ENCODE measurements at regions not wholly inside any gene's neighbourhood (a gene's known extent, or its start where the extent isn't known, plus 50 kb on each side); places are given as distances from the start of the nearest gene placed in this dataset.

DNA sequence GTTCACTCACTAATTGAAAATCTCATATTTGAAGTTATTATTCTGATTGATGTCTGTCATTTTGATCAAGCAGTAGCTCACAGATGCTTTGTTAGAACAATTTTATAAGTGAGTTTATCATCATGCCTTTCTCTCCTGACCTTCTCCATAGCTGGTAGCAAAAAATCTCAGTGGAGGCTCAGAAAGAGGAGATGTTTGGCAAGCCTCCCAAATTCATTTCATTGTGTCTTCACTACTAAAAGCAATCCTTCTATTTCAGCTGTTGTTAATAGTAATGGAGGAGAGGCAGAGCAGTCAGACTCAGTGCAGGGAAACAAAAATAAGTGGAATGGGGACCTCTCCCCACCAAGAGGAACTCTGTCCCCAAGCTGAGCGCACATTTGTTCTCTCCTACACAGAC is 2127.8 kb upstream of the CELF4 start:
- 100% methylated on average over 1 of the region's 1 CpG for WGBS

DNA sequence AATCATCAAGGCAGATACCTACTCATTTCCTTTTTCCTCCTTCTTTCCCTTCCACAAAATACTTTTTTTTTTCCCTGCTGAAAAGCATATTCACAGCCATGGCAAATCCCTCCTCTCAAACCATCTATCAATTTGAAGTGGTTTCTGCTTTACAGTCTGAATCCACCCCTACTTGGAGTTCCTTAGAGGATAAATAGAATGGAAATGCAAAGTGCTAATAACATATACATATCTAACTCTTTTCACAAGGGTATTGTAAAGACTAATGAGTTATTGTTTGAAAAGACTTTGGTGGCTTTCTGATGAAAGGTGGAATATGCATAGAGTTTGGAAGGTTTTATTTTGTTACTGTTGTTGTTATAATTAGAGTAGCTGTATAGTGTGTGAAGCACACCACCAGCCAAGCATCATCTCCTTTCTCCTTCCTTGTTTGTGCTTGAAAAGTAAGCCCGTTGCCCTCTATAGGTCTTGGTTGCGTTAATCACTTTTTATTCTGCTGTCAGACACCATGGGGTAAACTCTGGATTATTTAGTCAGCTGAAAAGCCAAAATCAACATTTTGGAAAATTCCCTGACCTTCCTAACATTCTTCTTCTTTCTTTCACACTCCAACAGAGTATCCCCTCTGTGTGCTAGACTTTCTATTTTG is 2126.9 kb upstream of the CELF4 start:
- no peak overlapping the region for H3K27ac ChIP-seq (ENCODE audit: low read depth in 1 of 2, low read length in 1 of 2)
- H3K27me3 ChIP-seq (ENCODE audit: control insufficient read depth in 2 of 2, insufficient read depth in 1 of 2, low read length in 1 of 2), result no peaks in the 10 kb centered on the region
- no peak overlapping the region for H3K4me3 ChIP-seq (ENCODE audit: low read length in 2 of 2)
- no peak for DNase-seq (ENCODE audit: low read depth in 6 of 9, low spot score in 9 of 9)
- WGBS, result 94% methylated on average over 2 of the region's 2 CpGs
- no peaks in the 10 kb centered on the region for H3K9me3 ChIP-seq (ENCODE audit: control insufficient read depth in 2 of 2, insufficient read depth in 1 of 2, low read length in 1 of 2)
- no peaks in the 10 kb centered on the region for H3K4me1 ChIP-seq (ENCODE audit: control insufficient read depth in 2 of 2, insufficient read depth in 2 of 2, low read length in 2 of 2)
- H3K36me3 ChIP-seq (ENCODE audit: control insufficient read depth in 2 of 2, insufficient read depth in 2 of 2, low read length in 1 of 2), result no peaks in the 10 kb centered on the region

More for the DNA sequence above, 2127.8 kb upstream of the CELF4 start:
- no peaks in the 10 kb centered on the region for H3K27me3 ChIP-seq (ENCODE audit: control insufficient read depth in 2 of 2, insufficient read depth in 1 of 2, low read length in 1 of 2)
- H3K27ac ChIP-seq (ENCODE audit: low read depth in 1 of 2, low read length in 1 of 2), result no peak overlapping the region
- H3K4me1 ChIP-seq (ENCODE audit: control insufficient read depth in 2 of 2, insufficient read depth in 2 of 2, low read length in 2 of 2), result no peaks in the 10 kb centered on the region
- DNase-seq (ENCODE audit: low read depth in 6 of 9, low spot score in 9 of 9), result no peak
- no peak overlapping the region for H3K4me3 ChIP-seq (ENCODE audit: low read length in 2 of 2)
- no peaks in the 10 kb centered on the region for H3K36me3 ChIP-seq (ENCODE audit: control insufficient read depth in 2 of 2, insufficient read depth in 2 of 2, low read length in 1 of 2)
- no peaks in the 10 kb centered on the region for H3K9me3 ChIP-seq (ENCODE audit: control insufficient read depth in 2 of 2, insufficient read depth in 1 of 2, low read length in 1 of 2)

DNA sequence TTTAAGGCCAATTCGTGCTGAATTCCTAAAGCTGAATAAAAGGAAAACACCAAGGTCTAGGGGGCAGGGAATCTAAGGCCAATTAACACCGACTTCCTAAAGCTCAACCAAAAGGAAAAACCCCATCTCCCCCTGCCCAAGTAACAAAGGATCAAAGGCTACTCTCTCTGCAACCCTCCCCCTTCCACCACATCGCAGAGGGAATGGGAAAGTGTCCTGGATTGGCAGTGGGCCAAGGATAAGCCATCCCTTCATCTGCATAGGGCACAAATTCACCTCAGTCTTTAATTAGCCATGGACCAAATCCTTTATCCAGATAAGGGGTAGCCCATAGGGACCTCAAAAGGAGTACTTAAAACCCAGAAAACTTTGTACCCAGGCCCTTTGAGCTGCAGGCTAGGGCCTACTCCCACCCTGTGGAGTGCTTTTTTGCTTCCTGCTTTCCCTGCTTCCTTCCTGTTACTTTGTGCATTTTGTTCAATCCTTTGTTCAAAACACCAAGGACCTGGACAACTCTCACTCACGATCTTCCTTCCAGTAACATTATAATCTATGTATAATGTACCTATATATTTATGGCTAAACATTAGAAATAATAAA is 2119.8 kb upstream of the CELF4 start:
- H3K4me3 ChIP-seq (ENCODE audit: low read length in 2 of 2), result no peak overlapping the region
- no peak for DNase-seq (ENCODE audit: low read depth in 6 of 9, low spot score in 9 of 9)
- no peaks in the 10 kb centered on the region for H3K27me3 ChIP-seq (ENCODE audit: control insufficient read depth in 2 of 2, insufficient read depth in 1 of 2, low read length in 1 of 2)
- H3K27ac ChIP-seq (ENCODE audit: low read depth in 1 of 2, low read length in 1 of 2), result no peak overlapping the region
- no peaks in the 10 kb centered on the region for H3K9me3 ChIP-seq (ENCODE audit: control insufficient read depth in 2 of 2, insufficient read depth in 1 of 2, low read length in 1 of 2)
- H3K4me1 ChIP-seq (ENCODE audit: control insufficient read depth in 2 of 2, insufficient read depth in 2 of 2, low read length in 2 of 2), result no peaks in the 10 kb centered on the region
- 91% methylated on average over 4 of the region's 4 CpGs for WGBS
- no peaks in the 10 kb centered on the region for H3K36me3 ChIP-seq (ENCODE audit: control insufficient read depth in 2 of 2, insufficient read depth in 2 of 2, low read length in 1 of 2)

DNA sequence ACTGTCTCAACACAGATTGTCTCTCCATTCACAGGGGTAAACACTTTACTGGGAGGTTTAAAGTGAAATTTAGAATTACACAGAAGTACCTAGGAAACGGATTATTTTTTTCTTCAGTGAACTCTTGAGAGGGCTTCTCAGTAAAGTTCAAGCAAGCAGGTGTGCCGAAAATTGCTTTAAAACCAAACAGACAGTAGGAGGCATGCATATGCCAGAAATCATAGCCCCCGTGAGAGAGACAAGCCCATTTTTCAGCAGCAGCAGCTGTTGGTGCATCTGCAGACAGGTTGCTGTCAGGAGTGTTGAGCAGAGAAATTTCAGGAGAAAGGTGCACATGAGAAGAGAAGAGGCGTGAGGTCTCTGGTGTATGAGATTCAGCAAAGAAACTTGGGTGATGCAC is 2115.5 kb upstream of the CELF4 start:
- DNase-seq (ENCODE audit: low read depth in 6 of 9, low spot score in 9 of 9), result peak in 1 of 9 donors; percentile 1
- 94% methylated on average over 4 of the region's 4 CpGs for WGBS
- no peaks in the 10 kb centered on the region for H3K27me3 ChIP-seq (ENCODE audit: control insufficient read depth in 2 of 2, insufficient read depth in 1 of 2, low read length in 1 of 2)
- no peaks in the 10 kb centered on the region for H3K9me3 ChIP-seq (ENCODE audit: control insufficient read depth in 2 of 2, insufficient read depth in 1 of 2, low read length in 1 of 2)
- H3K4me1 ChIP-seq (ENCODE audit: control insufficient read depth in 2 of 2, insufficient read depth in 2 of 2, low read length in 2 of 2), result no peaks in the 10 kb centered on the region
- H3K4me3 ChIP-seq (ENCODE audit: low read length in 2 of 2), result no peak overlapping the region
- H3K27ac ChIP-seq (ENCODE audit: low read depth in 1 of 2, low read length in 1 of 2), result no peak overlapping the region
- no peaks in the 10 kb centered on the region for H3K36me3 ChIP-seq (ENCODE audit: control insufficient read depth in 2 of 2, insufficient read depth in 2 of 2, low read length in 1 of 2)

DNA sequence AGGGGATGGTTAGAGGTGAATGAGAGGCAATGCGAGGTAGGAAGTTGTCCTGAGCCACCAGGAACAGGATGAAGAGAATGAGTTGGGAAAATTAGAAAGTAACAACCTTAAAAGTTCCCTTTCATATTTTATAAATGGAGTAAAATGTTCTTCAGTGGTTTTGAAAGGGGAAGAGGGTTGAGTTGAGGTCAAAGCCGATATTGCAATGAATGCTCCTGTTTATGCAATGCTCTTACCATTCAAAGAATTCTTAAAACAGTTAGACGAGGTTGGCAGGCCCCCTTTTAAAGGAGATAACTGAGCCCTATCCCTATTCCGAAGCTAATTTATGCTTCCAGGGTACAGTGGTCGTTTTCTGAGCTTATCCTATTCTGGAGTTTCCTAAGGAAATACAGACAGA is 2110.3 kb upstream of the CELF4 start:
- WGBS, result 94% methylated on average over 5 of the region's 5 CpGs
- Histone ChIP-seq H3K4me3 (ENCODE audit: low read length in 2 of 2) (no peak overlapping the region), H3K4me1 (ENCODE audit: control insufficient read depth in 2 of 2, insufficient read depth in 2 of 2, low read length in 2 of 2) (no peaks in the 10 kb centered on the region), H3K9me3 (ENCODE audit: control insufficient read depth in 2 of 2, insufficient read depth in 1 of 2, low read length in 1 of 2) (no peaks in the 10 kb centered on the region), H3K27me3 (ENCODE audit: control insufficient read depth in 2 of 2, insufficient read depth in 1 of 2, low read length in 1 of 2) (no peaks in the 10 kb centered on the region), H3K36me3 (ENCODE audit: control insufficient read depth in 2 of 2, insufficient read depth in 2 of 2, low read length in 1 of 2) (no peaks in the 10 kb centered on the region), H3K27ac (ENCODE audit: low read depth in 1 of 2, low read length in 1 of 2) (no peak overlapping the region)
- DNase-seq (ENCODE audit: low read depth in 6 of 9, low spot score in 9 of 9), result no peak

DNA sequence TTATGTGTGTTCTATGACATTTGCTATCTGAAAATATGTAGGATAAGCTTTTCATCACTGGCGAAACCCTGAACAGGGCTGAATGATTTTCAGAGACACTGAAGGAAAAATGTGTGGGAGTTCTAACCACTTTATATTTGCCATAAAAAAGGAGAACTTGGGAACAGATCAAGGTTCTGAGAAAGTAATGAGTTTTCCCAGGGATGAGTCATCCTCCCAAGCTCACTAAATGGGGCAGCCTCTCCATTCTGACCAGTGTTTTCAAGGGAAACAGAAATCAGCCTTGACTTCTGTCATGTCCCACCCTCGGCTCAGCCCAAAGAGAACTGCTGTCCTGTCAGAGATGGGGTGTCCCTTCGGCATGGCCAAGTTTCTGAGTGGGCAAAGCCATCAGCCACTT is 2109.8 kb upstream of the CELF4 start:
- Histone ChIP-seq H3K9me3 (ENCODE audit: control insufficient read depth in 2 of 2, insufficient read depth in 1 of 2, low read length in 1 of 2) (no peaks in the 10 kb centered on the region), H3K27ac (ENCODE audit: low read depth in 1 of 2, low read length in 1 of 2) (no peak overlapping the region), H3K4me1 (ENCODE audit: control insufficient read depth in 2 of 2, insufficient read depth in 2 of 2, low read length in 2 of 2) (no peaks in the 10 kb centered on the region), H3K36me3 (ENCODE audit: control insufficient read depth in 2 of 2, insufficient read depth in 2 of 2, low read length in 1 of 2) (no peaks in the 10 kb centered on the region), H3K4me3 (ENCODE audit: low read length in 2 of 2) (no peak overlapping the region), H3K27me3 (ENCODE audit: control insufficient read depth in 2 of 2, insufficient read depth in 1 of 2, low read length in 1 of 2) (no peaks in the 10 kb centered on the region)
- WGBS, result 96% methylated on average over 3 of the region's 3 CpGs
- no peak for DNase-seq (ENCODE audit: low read depth in 6 of 9, low spot score in 9 of 9)

DNA sequence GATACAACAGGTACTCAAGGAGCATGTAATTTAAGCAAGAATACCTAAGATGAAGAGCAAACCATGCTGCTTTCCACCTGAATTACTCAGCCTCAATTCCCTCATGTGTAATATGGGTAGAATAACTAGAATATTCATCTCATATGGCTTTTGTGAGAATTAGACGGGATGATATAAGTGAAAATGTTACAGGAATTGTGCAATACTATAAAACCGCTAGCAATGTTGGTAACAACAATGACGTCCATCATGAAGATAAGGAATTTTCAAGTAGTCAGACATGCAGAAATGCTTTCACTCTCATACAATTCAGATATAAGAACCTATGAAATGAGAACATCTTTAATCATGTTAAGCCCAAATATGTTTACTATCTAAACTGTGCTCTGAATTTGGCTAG is 2106.6 kb upstream of the CELF4 start:
- Histone ChIP-seq H3K9me3 (ENCODE audit: control insufficient read depth in 2 of 2, insufficient read depth in 1 of 2, low read length in 1 of 2) (no peaks in the 10 kb centered on the region), H3K4me1 (ENCODE audit: control insufficient read depth in 2 of 2, insufficient read depth in 2 of 2, low read length in 2 of 2) (no peaks in the 10 kb centered on the region), H3K27me3 (ENCODE audit: control insufficient read depth in 2 of 2, insufficient read depth in 1 of 2, low read length in 1 of 2) (no peaks in the 10 kb centered on the region), H3K4me3 (ENCODE audit: low read length in 2 of 2) (no peak overlapping the region), H3K27ac (ENCODE audit: low read depth in 1 of 2, low read length in 1 of 2) (no peak overlapping the region), H3K36me3 (ENCODE audit: control insufficient read depth in 2 of 2, insufficient read depth in 2 of 2, low read length in 1 of 2) (no peaks in the 10 kb centered on the region)
- no peak for DNase-seq (ENCODE audit: low read depth in 6 of 9, low spot score in 9 of 9)
- 96% methylated on average over 3 of the region's 3 CpGs for WGBS

DNA sequence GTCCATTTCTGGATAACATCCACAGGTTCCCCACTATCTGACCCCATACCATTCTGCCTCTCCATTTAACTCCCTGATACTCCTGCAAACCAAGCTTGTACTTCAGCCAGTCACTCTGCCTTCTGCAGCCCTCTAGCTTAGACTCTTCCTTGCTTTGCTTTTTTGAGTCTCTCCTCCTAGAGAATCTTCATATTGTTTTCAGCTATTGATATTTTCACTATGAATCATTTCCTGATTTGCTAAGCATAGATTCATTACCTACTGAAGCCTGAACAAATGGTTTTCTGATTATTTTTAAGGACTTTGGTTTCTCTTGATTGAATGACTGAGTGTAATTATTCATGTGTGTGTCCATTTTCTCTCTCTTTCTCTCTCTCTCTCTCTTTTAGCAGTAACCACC is 2102.3 kb upstream of the CELF4 start:
- Histone ChIP-seq H3K9me3 (ENCODE audit: control insufficient read depth in 2 of 2, insufficient read depth in 1 of 2, low read length in 1 of 2) (no peaks in the 10 kb centered on the region), H3K27me3 (ENCODE audit: control insufficient read depth in 2 of 2, insufficient read depth in 1 of 2, low read length in 1 of 2) (no peaks in the 10 kb centered on the region), H3K27ac (ENCODE audit: low read depth in 1 of 2, low read length in 1 of 2) (no peak overlapping the region), H3K4me1 (ENCODE audit: control insufficient read depth in 2 of 2, insufficient read depth in 2 of 2, low read length in 2 of 2) (no peaks in the 10 kb centered on the region), H3K4me3 (ENCODE audit: low read length in 2 of 2) (no peak overlapping the region), H3K36me3 (ENCODE audit: control insufficient read depth in 2 of 2, insufficient read depth in 2 of 2, low read length in 1 of 2) (no peaks in the 10 kb centered on the region)
- no peak for DNase-seq (ENCODE audit: low read depth in 6 of 9, low spot score in 9 of 9)

DNA sequence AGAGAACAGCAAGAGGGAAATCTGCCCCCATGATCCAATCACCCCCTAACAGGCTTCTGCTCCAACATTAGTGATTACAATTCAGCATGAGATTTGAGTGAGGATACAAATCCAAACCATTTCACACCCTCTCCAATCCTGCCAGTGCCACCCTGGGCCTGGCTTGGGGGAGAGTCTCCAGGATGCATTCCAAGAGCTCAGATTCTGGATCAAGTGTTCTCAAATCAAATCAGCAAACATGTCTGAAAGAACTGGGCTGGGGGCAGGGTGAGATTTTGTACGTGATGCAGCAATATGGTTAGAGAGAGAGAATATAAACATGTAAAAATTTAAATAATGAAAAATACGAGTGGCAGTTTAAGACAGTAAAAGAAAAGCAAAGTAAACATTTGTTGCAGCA is 2100.9 kb upstream of the CELF4 start:
- 89% methylated on average over 2 of the region's 2 CpGs for WGBS

More for the DNA sequence above, 2100.9 kb upstream of the CELF4 start:
- H3K36me3 ChIP-seq (ENCODE audit: control insufficient read depth in 2 of 2, insufficient read depth in 2 of 2, low read length in 1 of 2), result no peaks in the 10 kb centered on the region
- no peaks in the 10 kb centered on the region for H3K27me3 ChIP-seq (ENCODE audit: control insufficient read depth in 2 of 2, insufficient read depth in 1 of 2, low read length in 1 of 2)
- no peak overlapping the region for H3K4me3 ChIP-seq (ENCODE audit: low read length in 2 of 2)
- DNase-seq (ENCODE audit: low read depth in 6 of 9, low spot score in 9 of 9), result no peak
- no peaks in the 10 kb centered on the region for H3K4me1 ChIP-seq (ENCODE audit: control insufficient read depth in 2 of 2, insufficient read depth in 2 of 2, low read length in 2 of 2)
- H3K27ac ChIP-seq (ENCODE audit: low read depth in 1 of 2, low read length in 1 of 2), result no peak overlapping the region
- H3K9me3 ChIP-seq (ENCODE audit: control insufficient read depth in 2 of 2, insufficient read depth in 1 of 2, low read length in 1 of 2), result no peaks in the 10 kb centered on the region

Data from thymus (tissue), 11 donors.